ENCODE measurements at regions not wholly inside any gene's neighbourhood (a gene's known extent, or its start where the extent isn't known, plus 50 kb on each side); places are given as distances from the start of the nearest gene placed in this dataset.

GRCh38 chr7:139159900-139160675, 50.6 kb upstream of the ZC3HAV1 start:
- intact Hi-C loops (cut with micrococcal nuclease): no loop called here
- no peak for DNase-seq
- H3K4me1 Mint-ChIP-seq (ENCODE audit: low read depth): no peaks in the 10 kb centered on the region
- H3K27me3 Mint-ChIP-seq: no peaks in the 10 kb centered on the region
- no peaks in the 10 kb centered on the region for H3K9me3 Mint-ChIP-seq
- ChIA-PET POLR2A (no interaction called here), CTCF (no interaction called here)
- no peak overlapping the region for H3K27ac Mint-ChIP-seq
- H3K36me3 Mint-ChIP-seq: peaks cover 9% of the 10 kb centered on the region
- no peak overlapping the region for H3K4me3 Mint-ChIP-seq

DNA sequence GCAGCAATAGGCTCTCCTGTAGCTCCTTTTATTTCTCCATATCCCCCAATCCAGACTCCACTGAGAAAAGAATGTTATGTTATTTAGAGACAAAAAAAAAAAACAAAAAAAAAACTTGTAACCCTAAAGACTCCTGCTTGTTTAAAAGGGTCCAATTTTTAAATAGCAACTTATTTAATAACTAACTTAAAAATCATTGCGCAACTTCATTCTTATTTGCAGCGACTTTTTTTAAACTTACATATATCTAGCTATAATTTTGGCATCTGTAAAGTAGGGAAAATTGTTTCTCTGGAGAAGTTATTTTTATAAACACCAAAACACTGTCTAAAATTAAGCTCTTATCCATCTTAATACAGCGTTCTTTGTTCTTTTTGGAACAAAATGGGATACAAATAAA, 59.0 kb upstream of the ZC3HAV1 start:
- Mint-ChIP-seq H3K27ac (no peak overlapping the region), H3K36me3 (peaks cover 2% of the 10 kb centered on the region), H3K27me3 (no peaks in the 10 kb centered on the region), H3K9me3 (no peaks in the 10 kb centered on the region), H3K4me1 (ENCODE audit: low read depth) (no peaks in the 10 kb centered on the region), H3K4me3 (no peak overlapping the region)
- ChIA-PET CTCF (no interaction called here), POLR2A (no interaction called here)
- intact Hi-C loops (cut with micrococcal nuclease): no loop called here
- DNase-seq: no peak

GRCh38 chr7:139169816-139170215, 60.3 kb upstream of the ZC3HAV1 start:
- peaks cover 2% of the 10 kb centered on the region for H3K36me3 Mint-ChIP-seq
- ChIA-PET CTCF (no interaction called here), POLR2A (no interaction called here)
- no peak overlapping the region for H3K27ac Mint-ChIP-seq
- no peak overlapping the region for H3K4me3 Mint-ChIP-seq
- no peaks in the 10 kb centered on the region for H3K27me3 Mint-ChIP-seq
- no peaks in the 10 kb centered on the region for H3K9me3 Mint-ChIP-seq
- H3K4me1 Mint-ChIP-seq (ENCODE audit: low read depth): no peaks in the 10 kb centered on the region
- intact Hi-C loops (cut with micrococcal nuclease): no loop called here
- no peak for DNase-seq

DNA sequence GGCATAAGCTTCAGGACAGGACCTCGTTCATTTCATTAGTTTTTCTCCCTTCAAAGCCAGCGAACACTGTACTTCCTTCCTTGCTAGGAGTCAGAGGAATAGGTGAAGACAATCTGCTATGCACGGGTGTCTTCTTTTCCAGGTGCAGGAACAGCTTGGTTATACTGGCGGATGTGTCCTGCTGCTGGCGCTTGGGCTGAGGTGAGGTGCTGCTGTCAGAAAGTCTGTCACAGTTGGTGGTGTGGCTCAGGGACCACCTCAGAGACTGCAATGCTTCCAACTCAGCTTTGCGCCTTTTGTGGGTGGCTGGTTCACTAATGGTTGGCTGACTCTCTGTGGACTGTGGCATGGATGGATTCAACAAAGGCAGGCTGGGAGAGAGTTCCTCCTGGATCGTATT, 58.3 kb upstream of the UBN2 start:
- H3K4me1 Mint-ChIP-seq (ENCODE audit: low read depth): no peaks in the 10 kb centered on the region
- CTCF ChIA-PET: no interaction called here
- no peak overlapping the region for H3K4me3 Mint-ChIP-seq
- DNase-seq: no peak
- intact Hi-C loops (cut with micrococcal nuclease): no loop called here
- POLR2A ChIA-PET: interaction anchor here (0.7 kb wide), 1 partner anchor 195 kb away, joined by 3 read pairs; no protein-coding TSS in a partner anchor
- H3K36me3 Mint-ChIP-seq: peaks cover 2% of the 10 kb centered on the region
- no peak overlapping the region for H3K27ac Mint-ChIP-seq
- H3K9me3 Mint-ChIP-seq: no peaks in the 10 kb centered on the region
- no peaks in the 10 kb centered on the region for H3K27me3 Mint-ChIP-seq

GRCh38 chr7:139177696-139178095, 53.3 kb upstream of the UBN2 start:
- Mint-ChIP-seq H3K9me3 (no peaks in the 10 kb centered on the region), H3K27ac (no peak overlapping the region), H3K27me3 (no peaks in the 10 kb centered on the region), H3K36me3 (no peaks in the 10 kb centered on the region), H3K4me3 (no peak overlapping the region), H3K4me1 (ENCODE audit: low read depth) (no peaks in the 10 kb centered on the region)
- ChIA-PET CTCF (no interaction called here), POLR2A (no interaction called here)
- no peak for DNase-seq
- intact Hi-C loops (cut with micrococcal nuclease): no loop called here

GRCh38 chr7:139180700-139181311, 50.2 kb upstream of the UBN2 start:
- no peaks in the 10 kb centered on the region for H3K4me1 Mint-ChIP-seq (ENCODE audit: low read depth)
- intact Hi-C loops (cut with micrococcal nuclease): no loop called here
- H3K27me3 Mint-ChIP-seq: no peaks in the 10 kb centered on the region
- no peak overlapping the region for H3K4me3 Mint-ChIP-seq
- H3K36me3 Mint-ChIP-seq: no peaks in the 10 kb centered on the region
- H3K27ac Mint-ChIP-seq: no peak overlapping the region
- POLR2A ChIA-PET: no interaction called here
- CTCF ChIA-PET: no interaction called here
- H3K9me3 Mint-ChIP-seq: no peaks in the 10 kb centered on the region
- DNase-seq: no peak

All from activated CD4-positive, alpha-beta memory T cell treated with anti-CD3 and anti-CD28 coated beads for 36 hours (primary cell).